ENCODE measurements at regions not wholly inside any gene's neighbourhood (a gene's known extent, or its start where the extent isn't known, plus 50 kb on each side); places are given as distances from the start of the nearest gene placed in this dataset.
"Not testable (repeated sequence)": the region's sequence is repeated elsewhere in the genome, so short reads cannot be mapped to it uniquely, and the experiment has no call there.

DNA sequence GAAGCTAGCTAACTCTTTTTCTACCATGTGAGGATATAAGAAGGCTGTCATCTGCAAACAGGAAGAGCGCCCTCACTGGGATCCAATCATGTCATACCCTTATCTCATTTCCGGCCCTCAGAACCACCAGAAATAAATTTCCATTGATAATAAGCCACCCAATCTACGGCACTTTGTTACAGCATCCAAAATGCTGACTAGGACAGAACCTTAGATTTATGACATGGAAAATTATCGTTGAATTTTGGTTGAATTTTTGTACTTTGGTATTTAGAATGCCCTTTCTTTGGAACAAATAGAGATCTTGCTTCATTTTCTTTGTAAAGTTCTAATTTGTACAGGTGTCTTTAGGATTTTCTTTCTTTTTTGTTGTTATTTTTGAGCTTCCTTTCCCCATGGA, 53.3 kb upstream of the CYLC2 start:
- no peak for DNase-seq (ENCODE audit: low spot score)

DNA sequence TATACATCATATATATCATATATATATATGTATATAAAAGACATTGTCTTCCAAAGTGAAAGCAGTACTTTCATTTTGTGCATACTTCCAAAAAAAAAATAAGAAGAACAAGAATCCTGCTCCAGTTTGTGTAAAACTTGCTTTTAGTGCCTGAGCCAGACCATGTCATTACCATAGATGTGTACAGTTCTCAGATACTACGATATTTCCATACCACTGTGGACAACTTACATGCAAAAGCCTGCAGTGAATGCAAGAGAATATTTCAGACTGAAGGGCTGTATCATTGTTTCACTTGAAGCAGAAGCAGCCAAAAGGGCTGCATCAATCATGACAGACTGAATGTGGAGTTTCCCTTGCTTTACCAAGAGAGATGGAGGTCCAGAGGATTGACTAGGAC, 72.6 kb upstream of the CYLC2 start:
- no peak for DNase-seq (ENCODE audit: low spot score)

DNA sequence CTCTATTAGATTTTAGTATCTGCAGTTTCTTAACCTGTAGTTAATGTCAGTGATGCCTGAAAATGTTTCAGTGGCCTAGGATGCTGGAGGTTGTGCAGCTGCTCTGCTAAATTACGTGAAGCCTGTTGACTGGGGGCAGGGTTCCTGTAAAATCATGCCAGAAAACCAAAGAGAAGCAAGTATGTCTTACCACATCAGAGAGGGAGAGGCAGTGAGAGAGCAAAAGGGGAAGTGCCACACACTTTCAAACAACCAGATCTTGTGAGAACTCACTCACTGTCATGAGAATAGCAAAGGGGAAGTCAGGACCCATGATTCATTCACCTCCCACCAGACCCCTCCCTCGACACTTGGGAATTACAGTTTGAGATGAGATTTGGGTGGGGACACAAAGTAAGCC, 83.9 kb upstream of the CYLC2 start:
- no peak for DNase-seq (ENCODE audit: low spot score)

DNA sequence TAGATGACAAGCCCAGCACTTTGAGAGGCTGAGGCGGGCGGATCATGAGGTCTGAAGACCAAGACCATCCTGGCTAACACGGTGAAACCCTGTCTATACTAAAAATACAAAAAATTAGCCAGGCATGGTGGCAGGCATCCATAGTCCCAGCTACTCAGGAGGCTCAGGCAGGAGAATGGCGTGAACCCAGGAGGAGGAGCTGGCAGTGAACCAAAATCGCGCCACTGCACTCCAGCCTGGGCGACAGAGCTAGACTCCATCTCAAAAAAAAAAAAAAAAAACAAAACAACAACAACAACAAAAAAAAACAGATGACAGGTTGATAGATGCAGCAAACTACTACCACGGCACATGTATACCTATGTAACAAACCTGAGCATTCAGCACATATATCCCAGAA, 89.3 kb upstream of the CYLC2 start:
- DNase-seq (ENCODE audit: low spot score): not testable (repeated sequence)

DNA sequence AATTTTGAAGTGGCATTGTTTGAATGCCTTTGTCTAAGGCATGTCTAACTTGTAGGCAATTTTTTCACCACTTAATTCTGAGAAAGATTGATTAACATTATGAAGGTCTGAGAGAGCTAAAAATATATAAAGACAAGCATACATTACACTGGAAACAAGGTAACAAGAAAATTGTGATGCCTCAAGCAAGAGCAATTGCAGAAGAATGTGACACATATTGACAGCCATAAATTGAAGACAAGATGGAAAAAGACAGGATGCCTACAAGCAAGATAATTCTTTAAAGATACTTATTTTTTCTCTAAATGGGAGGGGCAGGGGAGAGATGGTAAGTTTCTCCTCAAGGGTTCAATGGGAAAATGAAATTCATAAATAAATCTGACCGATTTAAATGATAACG, 103.1 kb upstream of the CYLC2 start:
- DNase-seq (ENCODE audit: low spot score): no peak

DNA sequence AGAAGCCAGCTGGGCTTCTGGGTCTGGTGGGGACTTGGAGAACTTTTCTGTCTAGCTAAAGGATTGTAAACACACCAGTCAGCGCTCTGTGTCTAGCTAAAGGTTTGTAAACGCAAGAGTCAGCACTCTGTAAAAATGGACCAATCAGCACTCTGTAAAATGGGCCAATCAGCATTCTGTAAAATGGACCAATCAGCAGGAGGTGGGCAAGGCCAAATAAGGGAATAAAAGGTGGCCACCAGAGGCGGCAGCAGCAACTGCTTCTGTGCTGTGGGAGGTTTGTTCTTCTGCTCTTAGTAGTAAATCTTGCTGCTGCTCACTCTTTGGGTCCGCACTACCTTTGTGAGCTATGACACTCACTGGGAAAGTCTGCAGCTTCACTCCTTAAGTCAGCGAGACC, 106.4 kb upstream of the CYLC2 start:
- DNase-seq (ENCODE audit: low spot score): not testable (repeated sequence)

DNA sequence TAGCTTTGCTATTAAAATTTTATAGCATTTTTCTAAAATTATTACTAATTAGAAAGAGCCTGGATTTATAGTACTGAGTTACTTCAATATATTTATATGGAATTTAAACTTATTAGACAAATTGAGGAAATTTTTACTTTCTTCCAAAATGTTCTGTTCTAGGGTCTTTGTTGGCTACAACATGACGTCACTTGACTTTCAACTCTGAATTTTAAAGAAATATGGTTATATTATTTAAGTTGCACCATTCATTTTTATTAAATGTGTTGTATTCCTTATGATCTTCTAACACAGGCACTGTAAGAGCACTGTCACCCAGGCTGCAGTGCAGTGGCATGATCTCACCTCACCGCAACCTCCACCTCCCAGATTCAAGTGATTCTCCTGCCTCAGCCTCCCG, 119.4 kb upstream of the CYLC2 start:
- no peak for DNase-seq (ENCODE audit: low spot score)

DNA sequence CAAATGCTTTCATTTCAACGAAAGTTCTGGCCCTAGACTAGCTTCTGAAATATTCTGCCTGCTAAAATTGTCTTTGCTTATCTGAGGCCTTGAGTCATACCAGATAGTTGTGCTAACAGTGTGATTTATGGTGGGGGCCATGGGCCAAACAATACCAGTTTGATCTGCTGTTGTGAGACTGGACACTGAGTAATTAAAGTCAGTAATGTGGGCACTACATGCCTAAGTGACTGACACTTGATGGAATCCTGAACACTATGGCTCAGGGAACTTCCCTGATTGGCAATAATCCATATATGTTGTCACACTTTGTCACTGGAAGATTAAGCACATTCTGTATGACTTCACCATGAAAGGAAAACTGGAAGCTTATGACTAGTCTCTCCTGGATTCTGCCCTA, 127.6 kb upstream of the CYLC2 start:
- peak; percentile 88 for DNase-seq (ENCODE audit: low spot score)

DNA sequence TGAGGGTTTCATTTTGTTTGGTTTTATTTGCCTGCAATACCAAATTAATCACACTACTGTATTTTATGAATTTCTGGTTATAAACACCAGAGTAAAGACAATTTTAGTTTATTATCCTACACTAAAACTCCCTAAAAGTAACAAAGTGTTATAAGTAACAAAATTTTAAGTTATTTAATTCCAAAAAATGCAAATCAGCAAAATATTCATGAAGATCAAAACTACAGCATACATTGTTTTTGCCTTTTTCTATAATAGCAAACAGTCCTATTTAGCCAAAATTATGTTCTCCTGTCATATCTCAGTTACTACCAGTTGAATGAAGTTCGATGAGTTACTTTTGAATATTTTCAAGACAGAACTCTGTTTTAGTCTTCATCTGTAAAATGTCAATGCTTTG, 132.7 kb upstream of the CYLC2 start:
- DNase-seq (ENCODE audit: low spot score): no peak

DNA sequence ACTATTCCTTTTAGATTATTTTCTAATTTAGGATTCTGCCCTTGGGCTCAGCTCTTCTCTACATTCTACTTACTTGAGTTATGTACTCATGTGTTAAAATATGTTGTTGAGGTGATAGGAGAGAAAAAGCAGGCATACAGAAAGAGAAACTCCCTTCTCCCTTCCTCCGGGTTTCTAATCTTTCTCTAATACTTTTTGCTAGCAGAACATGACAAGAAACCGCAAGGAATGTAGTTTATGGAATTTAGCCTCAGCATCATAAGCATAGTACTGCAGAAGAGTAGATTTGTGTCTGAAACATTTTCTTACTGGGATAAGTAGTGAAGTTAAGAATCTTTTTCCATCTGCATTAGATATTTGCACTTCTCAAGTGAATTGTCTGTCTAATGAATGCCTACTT, 139.5 kb upstream of the CYLC2 start:
- peak; percentile 26 for DNase-seq (ENCODE audit: low spot score)

DNA sequence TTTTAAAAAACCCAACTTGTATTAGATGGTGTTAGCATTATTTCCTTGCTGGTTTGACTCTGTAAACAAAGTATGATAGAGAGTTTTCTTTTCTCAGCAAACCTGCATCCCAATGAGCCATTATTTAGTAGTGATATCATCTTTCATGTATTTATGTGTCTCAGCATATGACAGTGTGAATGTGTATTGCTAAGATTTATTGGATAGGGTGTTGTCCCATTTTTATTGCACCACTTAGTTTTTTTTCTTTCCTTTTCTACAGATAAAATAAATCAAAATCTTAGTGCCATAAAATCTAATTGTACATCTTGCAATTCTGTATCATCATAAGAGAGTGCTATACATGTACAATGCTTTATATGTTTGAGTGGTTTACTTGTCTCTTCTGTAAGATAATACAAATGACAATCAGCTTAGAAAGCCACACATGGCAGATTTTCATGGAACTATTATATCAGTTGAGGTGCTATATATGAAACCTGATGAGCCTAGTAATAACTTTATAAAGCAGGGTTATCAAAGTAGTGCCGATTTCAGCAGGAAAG, 149.2 kb upstream of the CYLC2 start:
- no peak for DNase-seq (ENCODE audit: low spot score)

DNA sequence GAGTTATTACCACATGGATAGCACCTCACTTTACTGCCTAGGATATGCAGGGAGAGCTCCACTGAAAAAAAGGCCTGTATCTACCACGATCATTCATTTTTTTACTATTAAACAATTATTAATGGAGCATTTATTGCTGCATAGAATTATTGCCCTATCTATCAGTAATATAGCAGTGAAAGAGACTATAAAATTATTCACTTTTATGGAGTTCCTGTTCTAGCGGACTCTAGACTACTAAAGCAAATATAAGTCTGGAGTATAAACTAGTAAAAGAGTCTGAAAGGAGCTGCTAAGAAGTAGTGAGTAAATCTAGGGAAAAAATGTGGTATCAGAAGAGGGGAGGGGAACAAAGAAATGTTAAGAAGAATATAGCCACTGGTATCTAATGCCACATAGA, 150.4 kb upstream of the CYLC2 start:
- DNase-seq (ENCODE audit: low spot score): no peak

DNA sequence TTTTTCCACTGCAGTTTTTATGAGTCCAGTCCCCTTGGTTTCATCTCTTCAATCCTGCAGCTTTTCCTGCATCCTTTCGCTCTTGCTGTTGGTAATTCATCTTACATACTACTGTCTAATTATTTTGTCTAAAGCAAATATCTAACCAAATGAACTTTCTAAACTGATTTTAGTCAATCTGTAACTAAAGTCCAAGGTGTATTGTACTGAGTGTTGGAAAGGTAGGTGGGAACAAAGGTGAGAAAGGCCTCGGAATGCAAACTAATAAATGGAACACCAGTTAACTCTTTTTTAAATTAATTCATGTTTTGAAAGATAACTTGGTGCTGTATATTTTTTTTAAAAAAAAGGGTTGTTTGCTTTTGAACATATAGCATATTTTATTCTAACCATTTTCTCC, 152.7 kb upstream of the CYLC2 start:
- DNase-seq (ENCODE audit: low spot score): no peak

DNA sequence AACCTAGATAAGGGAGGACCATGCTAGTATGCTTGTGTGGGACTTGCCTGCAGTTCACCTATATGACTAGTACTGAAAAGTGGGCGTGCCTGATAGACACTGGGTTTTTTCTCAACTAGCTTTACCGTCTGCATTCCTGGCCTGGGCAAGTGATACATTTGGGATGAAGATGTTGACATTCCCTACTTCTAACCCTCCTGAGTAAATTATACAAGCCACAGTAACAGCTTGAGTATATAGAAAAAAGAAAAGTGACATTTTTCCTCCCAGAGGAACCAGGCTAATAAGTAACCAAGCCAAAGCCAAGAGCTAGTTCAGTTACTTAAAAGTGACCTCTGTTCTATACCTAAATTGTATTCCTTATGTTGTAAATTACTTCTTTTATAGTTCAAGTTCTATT, 153.8 kb upstream of the CYLC2 start:
- DNase-seq (ENCODE audit: low spot score): no peak

DNA sequence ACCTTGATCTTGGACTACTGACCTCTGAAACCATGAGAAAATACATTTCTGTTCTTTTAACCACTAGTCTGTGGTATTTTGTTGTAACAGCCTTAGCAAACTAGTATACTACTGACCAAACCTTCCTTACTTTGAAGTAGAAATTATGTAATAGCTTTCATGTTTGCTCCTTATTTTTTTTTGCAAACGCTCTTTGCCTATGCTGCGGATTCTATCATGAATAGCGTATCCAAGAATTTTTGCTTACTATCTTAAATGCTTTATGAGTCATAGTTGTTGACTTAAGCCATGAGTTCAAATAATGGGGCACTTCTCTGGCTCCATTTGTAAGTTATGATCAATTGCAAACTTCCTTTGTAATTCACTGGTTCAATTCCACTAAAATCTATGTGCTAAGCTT, 154.8 kb upstream of the CYLC2 start:
- DNase-seq (ENCODE audit: low spot score): no peak

DNA sequence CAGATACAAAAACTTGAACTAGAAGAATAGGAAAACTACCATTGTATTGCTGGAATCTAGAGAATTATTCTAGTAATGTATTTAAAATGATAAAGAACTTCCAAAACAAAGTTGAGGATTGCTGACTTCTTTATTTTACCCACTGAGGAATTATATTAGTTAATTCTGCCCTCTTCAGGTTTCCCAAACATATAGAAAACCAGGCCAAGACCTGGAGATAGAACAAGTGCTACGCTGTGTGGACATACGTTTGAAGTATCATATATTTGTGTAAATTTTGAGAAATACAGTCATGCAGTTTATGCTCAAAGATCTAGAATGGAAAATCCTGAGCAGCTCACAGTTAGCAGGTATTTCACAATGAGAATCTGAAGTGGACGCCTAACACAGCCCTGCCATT, 162.3 kb upstream of the CYLC2 start:
- DNase-seq (ENCODE audit: low spot score): no peak

DNA sequence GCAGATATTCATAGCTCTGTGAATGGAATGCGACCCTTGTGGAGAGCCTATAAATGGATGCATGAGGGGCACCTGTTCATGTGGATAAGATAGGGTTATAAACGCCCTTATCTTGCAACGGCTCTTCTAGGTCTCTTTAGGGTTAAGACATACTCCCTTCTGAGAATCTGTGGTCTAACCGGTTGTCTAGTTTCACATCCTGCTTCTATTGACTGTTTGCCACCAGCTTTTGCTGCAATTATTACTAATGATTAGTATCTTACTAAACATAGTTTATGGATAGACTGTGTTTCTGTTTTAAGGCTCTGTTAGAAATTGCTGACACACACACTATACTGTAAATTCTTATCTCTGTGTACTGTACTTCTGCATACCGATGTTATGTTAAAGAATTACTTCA, 198.9 kb upstream of the CYLC2 start:
- DNase-seq (ENCODE audit: low spot score): no peak

DNA sequence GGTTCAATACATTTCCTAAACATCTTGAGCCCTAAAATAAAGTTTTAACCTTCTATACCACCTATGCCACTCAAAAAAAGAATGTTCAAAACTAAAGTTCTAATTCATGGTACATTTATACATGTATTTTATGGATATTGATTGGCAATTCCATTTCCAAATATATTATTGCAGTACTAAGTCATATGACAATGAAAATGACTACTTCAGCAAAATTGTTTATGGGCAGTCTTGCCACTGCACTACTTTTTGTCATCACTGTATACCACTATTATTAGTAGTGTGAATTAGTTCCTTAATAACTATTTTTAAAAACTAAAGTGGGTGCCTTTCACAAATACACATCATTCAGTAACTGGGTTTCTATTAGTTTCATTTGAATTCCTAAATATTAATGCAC, 199.6 kb upstream of the CYLC2 start:
- DNase-seq (ENCODE audit: low spot score): no peak

DNA sequence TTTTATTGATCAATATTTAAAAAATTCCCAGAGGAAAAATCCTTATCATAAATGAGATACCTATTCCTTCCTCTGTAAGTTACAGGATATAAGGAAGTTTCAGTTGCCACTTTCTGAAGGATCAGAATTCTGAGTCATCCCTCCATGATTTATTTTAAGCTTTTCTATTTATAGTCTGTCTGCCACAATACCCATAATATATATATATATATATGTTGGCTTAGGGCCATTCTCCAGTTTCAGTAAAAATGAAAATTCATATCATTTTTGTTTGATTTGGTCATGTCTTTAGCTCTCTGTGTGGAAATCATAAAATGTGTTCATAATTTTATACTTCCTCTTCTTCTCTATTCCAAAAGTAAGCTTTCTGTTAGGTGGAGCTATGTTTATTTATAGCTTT, 215.8 kb upstream of the CYLC2 start:
- peak; percentile 25 for DNase-seq (ENCODE audit: low spot score)

DNA sequence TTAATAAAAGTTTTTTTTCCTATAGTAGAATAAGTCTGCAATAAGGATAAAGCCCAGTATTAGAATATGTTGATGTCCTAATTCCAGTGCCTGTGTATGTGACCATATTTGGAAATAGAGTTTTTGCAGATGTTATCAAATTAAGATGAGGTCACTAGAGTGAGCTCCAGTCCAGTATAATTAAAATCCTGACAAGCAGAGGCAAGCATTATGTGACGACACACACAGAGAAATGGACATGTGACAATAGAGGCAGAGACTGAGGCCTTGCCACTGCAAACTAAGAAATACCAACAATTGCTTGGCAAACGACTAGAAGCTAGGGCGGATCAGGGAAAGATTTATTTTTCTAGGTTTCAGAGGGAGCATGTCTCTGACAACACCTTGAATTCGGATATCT, 216.4 kb upstream of the CYLC2 start:
- DNase-seq (ENCODE audit: low spot score): peak; percentile 4

DNA sequence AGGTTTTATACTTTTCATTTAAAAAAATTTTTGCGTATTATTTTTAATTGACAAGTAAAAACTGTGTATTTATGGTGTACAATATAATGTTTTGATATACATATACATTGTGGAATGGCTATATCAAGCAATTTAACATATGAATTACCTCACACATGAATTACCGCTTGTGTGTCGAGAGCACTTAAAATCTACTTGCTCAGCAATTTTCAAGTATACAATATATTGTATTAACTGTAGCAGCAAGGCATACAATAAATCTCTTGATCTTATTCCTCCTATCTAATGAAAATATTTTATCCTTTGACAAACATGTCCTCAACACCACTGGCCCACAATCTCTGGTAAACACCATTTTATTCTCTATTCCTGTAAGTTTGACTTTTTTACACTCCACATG, 224.4 kb upstream of the CYLC2 start:
- DNase-seq (ENCODE audit: low spot score): no peak

DNA sequence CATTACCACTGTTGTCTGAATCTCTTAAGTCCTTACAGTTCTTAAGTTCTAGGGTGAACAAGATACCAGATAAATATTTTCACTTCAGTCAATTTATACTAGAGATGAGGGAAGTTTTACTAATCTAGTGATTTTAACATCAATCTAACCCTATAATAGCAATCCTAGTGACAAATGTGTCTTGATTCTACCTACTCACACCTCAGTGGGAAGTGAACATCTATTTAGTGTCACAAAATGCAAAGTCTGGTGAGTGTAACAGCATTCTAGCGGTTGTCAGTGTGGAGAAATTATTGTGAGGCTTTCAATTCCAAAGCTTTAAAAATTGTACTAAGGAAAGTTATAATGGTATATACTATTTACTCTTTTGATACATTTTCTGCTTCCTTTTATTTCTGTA, 225.8 kb upstream of the CYLC2 start:
- DNase-seq (ENCODE audit: low spot score): no peak

DNA sequence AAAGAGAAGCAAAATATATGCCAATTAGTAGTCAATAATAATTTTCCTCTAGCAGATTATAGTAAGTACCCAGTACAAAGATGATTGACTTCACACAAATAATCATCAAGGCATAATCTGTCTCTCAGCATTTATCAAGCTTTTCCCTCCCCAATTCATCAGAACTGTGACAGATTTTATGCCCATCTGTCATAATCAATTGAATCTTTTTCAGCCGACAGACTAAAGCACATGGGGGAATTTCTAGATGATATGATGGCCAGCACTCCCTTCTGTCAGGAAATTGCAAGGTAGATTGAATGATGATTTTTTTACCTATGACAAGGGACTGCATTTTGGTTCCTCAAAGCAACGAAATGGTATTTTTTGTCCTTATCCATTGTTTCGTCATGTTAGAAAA, 227.1 kb upstream of the CYLC2 start:
- no peak for DNase-seq (ENCODE audit: low spot score)

DNA sequence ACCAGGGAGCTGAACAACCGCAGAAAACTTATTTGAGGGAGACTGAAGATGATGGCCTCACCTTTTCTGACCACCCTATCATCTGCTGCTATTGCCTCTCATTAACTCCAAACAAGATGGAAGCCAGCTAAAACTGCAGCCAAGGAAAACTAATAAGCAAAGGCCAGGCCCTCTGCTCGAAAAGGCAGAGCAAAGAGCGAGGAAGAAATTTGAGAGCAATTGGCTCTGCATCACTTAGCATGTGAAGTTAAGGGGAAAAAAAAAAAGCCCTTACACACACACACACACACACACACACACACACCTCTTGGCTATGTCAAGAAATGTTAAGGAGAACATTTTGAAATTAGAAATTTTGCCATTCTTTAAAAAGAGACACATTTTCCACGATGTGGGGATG, 228.1 kb upstream of the CYLC2 start:
- no peak for DNase-seq (ENCODE audit: low spot score)

DNA sequence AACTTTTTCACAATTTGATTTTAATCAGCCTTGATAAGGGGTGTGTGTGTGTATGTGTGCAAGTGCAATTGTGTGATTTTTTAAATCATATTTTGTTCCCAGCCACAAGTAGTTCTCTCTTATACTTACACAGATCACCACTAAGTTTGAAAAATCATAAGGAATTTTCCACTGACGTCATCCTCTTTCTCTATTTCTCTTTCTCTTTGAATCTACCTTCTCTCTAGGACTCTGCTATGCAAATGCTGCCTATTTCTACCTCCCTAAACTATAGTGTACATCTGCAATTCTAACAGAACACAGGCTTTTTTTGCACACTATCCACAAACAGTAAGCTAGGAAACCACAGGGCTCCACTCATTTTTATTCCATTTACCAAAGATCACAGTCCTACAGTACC, 254.6 kb upstream of the CYLC2 start:
- no peak for DNase-seq (ENCODE audit: low spot score)
